ENCODE measurements at regions not wholly inside any gene's neighbourhood (a gene's known extent, or its start where the extent isn't known, plus 50 kb on each side); places are given as distances from the start of the nearest gene placed in this dataset.

DNA sequence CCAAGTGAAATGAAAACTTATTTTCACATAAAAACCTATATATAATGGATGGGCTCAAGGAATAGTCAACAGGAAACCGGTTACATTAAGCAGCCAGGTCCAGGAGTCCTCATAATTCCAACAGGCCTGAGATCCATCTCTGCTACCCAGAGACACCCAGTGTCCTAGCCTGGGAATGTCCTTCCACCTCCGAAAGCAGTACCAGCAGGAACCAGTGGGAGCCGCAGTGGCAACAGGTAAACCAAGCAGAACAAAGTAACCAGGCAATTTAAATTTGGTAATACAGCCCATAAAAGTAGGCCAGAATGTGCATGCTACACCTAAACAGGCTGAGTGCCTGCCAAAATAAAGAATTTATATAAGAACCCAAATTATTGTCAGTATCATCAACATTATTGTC, 195.6 kb downstream of the ZBBX start:
- TF ChIP-seq, protein P1, sequence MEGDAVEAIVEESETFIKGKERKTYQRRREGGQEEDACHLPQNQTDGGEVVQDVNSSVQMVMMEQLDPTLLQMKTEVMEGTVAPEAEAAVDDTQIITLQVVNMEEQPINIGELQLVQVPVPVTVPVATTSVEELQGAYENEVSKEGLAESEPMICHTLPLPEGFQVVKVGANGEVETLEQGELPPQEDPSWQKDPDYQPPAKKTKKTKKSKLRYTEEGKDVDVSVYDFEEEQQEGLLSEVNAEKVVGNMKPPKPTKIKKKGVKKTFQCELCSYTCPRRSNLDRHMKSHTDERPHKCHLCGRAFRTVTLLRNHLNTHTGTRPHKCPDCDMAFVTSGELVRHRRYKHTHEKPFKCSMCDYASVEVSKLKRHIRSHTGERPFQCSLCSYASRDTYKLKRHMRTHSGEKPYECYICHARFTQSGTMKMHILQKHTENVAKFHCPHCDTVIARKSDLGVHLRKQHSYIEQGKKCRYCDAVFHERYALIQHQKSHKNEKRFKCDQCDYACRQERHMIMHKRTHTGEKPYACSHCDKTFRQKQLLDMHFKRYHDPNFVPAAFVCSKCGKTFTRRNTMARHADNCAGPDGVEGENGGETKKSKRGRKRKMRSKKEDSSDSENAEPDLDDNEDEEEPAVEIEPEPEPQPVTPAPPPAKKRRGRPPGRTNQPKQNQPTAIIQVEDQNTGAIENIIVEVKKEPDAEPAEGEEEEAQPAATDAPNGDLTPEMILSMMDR (IDR thresholded peaks at IDR 0.05): no peak
- TF ChIP-seq EP300 (IDR thresholded peaks at IDR 0.05) (no peak), POLR2AphosphoS5 (IDR thresholded peaks at IDR 0.05) (no peak)

Measured in gastroesophageal sphincter (tissue), 3 donors.